Pancreas (tissue), 10 donors: ENCODE measurements at regions not wholly inside any gene's neighbourhood (a gene's known extent, or its start where the extent isn't known, plus 50 kb on each side); places are given as distances from the start of the nearest gene placed in this dataset.
"Not testable (repeated sequence)": the region's sequence is repeated elsewhere in the genome, so short reads cannot be mapped to it uniquely, and the experiment has no call there.

Experiments
- ATAC-seq, 4 donors: fragments of 200-7000 bp; cut with Tn5 transposase; one replicate each; pipeline versions ENCODE4 v1.8.0 to v1.9.1; 2020; ENCODE audit warnings: mild to moderate bottlenecking in 4 of 4, moderate library complexity in 4 of 4
- DNase-seq, 6 donors: peaks; one replicate each; pipeline ENCODE4 v3.0.0-alpha.2; 2020
- FAIRE-seq: peaks from 2 replicates; lab custom pipeline; 2012; peaks lifted over from hg19 to GRCh38; lab: Jason Lieb, UNC
- H3K27ac ChIP-seq, 4 donors: fragments of 200-600 bp; sonication (generic); 1 replicate in 3 of 4; 2 replicates in 1 of 4; pipeline versions ENCODE4 v1.5.0 to v1.8.0; 2020
- H3K27me3 ChIP-seq, 4 donors: fragments of 200-600 bp; one replicate each; pipeline ENCODE4 v1.8.0; 2021
- H3K36me3 ChIP-seq, 3 donors: fragments of 200-600 bp; sonication (generic) in 1 of 3; one replicate each; pipeline versions ENCODE4 v1.5.0 to v1.8.0; 2020 to 2021
- H3K4me1 ChIP-seq, 3 donors: fragments of 200-600 bp; one replicate each; pipeline ENCODE4 v1.8.0; 2021
- H3K4me3 ChIP-seq, 4 donors: fragments of 200-600 bp; sonication (generic) in 2 of 4; one replicate each; pipeline versions ENCODE4 v1.5.0 to v1.8.0; 2020 to 2021
- H3K9me3 ChIP-seq, 4 donors: fragments of 200-600 bp; one replicate each; pipeline ENCODE4 v1.8.0; 2021
- WGBS, 2 donors: extraction: QIAGEN DNeasy Blood & Tissue Kit; methylation state at CpG; one replicate each; pipeline ENCODE4 v1.1.7; 2013; 5-methylcytosine and 5-hydroxymethylcytosine counted together
- intact Hi-C, 3 donors: fragments of 100-400 bp; cut with DNase I; formaldehyde crosslinking; loops; one replicate each; pipeline versions ENCODE4 v1.11.1 to v1.14.2; 2022
- TF ChIP-seq, protein P1 (sequence below), 4 donors: fragments of 200-600 bp; sonication (generic) in 3 of 4; IDR thresholded peaks; one replicate each; pipeline versions ENCODE4 v1.5.0 to v1.8.0; 2021; ENCODE audit warnings: antibody characterized with exemption in 4 of 4
- donor health status: healthy with polysubstance abuse.
- donor health status: DM: no; HTN: no; CAD: no; lungs with moderate emphysema.
- donor health status: DM: no; HTN: no; CAD: no.
- donor health status: control.
- donor health status: control.
- donor health status: Bipolar disorder and iron deficiency.
- donor health status: DM: yes; HTN: yes; CAD: no.
- donor health status: DM: no; HTN: no; CAD: no.
- donor health status: DM: no; HTN: no; CAD: no.
- donor health status: DM: yes; HTN: yes; CAD: no.

DNA sequence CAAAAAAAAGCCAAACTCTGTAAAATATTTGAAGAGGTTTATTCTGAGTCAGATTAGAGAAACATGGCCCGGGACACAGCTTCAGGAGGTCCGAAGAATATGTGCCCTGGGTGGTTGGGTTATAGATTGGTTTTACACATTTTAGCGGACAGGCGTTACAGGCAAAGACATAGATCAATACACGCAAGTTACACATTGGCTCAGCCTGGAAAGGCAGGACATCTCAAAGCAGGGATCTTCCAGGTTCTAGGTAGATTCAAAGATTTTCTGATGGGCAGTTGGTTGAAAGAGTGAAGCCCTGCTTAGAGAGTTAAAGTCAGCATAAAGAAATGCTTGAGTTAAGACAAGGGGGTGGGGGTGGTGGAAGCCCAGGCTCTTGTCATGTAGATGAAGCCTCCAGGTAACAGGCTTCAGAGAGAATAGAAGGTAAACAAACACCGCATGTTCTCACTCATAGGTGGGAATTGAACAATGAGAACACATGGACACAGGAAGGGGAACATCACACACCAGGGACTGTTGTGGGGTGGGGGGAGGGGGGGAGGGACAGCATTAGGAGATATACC, 464.3 kb upstream of the ADARB2 start:
- DNase-seq = no peak
- ATAC-seq = no peak
- no peak for FAIRE-seq
- no peaks in the 10 kb centered on the region for H3K27me3 ChIP-seq
- H3K36me3 ChIP-seq = no peaks in the 10 kb centered on the region
- no peaks in the 10 kb centered on the region for H3K4me1 ChIP-seq
- TF ChIP-seq, protein P1, sequence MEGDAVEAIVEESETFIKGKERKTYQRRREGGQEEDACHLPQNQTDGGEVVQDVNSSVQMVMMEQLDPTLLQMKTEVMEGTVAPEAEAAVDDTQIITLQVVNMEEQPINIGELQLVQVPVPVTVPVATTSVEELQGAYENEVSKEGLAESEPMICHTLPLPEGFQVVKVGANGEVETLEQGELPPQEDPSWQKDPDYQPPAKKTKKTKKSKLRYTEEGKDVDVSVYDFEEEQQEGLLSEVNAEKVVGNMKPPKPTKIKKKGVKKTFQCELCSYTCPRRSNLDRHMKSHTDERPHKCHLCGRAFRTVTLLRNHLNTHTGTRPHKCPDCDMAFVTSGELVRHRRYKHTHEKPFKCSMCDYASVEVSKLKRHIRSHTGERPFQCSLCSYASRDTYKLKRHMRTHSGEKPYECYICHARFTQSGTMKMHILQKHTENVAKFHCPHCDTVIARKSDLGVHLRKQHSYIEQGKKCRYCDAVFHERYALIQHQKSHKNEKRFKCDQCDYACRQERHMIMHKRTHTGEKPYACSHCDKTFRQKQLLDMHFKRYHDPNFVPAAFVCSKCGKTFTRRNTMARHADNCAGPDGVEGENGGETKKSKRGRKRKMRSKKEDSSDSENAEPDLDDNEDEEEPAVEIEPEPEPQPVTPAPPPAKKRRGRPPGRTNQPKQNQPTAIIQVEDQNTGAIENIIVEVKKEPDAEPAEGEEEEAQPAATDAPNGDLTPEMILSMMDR (IDR thresholded peaks at IDR 0.05) = no peak
- 50 to 59% methylated on average over 6 of the region's 6 CpGs for WGBS, 2 donors
- intact Hi-C loops = no loop called here
- H3K9me3 ChIP-seq = no peaks in the 10 kb centered on the region
- H3K27ac ChIP-seq = no peak overlapping the region
- no peak overlapping the region for H3K4me3 ChIP-seq

GRCh38 chr10:2197663-2198062, 460.3 kb upstream of the ADARB2 start:
- Histone ChIP-seq H3K27me3 (peaks cover 0 to 6% (median 0%) of the 10 kb centered on the region in 4 donors), H3K36me3 (no peaks in the 10 kb centered on the region), H3K27ac (no peak overlapping the region), H3K4me1 (no peaks in the 10 kb centered on the region), H3K9me3 (no peaks in the 10 kb centered on the region), H3K4me3 (no peak overlapping the region)
- DNase-seq (no peak), FAIRE-seq (no peak), ATAC-seq (no peak)
- TF ChIP-seq, protein P1 (IDR thresholded peaks at IDR 0.05) = no peak
- intact Hi-C loops = no loop called here

GRCh38 chr10:2196272-2196671, 458.9 kb upstream of the ADARB2 start:
- DNase-seq = no peak
- H3K9me3 ChIP-seq = no peaks in the 10 kb centered on the region
- 50 to 56% methylated on average over 4 of the region's 4 CpGs for WGBS, 2 donors
- no peak for FAIRE-seq
- H3K27me3 ChIP-seq = peaks cover 0 to 6% (median 0%) of the 10 kb centered on the region in 4 donors
- no peak for ATAC-seq
- intact Hi-C loops = no loop called here
- H3K27ac ChIP-seq = no peak overlapping the region
- TF ChIP-seq, protein P1 (IDR thresholded peaks at IDR 0.05) = no peak
- no peaks in the 10 kb centered on the region for H3K36me3 ChIP-seq
- no peak overlapping the region for H3K4me3 ChIP-seq
- H3K4me1 ChIP-seq = no peaks in the 10 kb centered on the region

DNA sequence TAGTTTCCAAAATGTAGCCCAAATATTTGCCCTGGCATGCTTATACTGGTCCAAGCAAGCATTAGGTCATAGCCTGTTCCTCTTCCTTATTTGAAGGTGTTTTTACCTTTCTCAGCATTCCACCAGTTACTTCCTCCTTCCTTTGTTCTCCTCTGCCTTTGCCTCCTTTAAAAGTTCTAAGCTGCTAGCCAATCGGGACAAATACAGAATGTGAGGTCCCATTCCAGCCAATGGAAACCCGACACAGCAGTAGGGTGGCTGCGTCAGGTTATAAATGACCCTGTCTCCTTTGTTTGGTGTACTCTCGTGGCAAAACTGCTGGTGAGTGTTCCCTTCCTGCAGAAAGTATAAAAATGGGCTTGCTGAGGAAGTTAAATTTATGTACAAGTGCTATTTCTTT, 452.0 kb upstream of the ADARB2 start:
- ATAC-seq, FAIRE-seq, DNase-seq, H3K9me3 ChIP-seq, H3K27ac ChIP-seq, H3K4me3 ChIP-seq, H3K36me3 ChIP-seq, H3K27me3 ChIP-seq, intact Hi-C loops, H3K4me1 ChIP-seq: not testable (repeated sequence)
- 34 to 35% methylated on average over 4 of the region's 4 CpGs for WGBS, 2 donors

GRCh38 chr10:2188371-2188770, 451.0 kb upstream of the ADARB2 start:
- WGBS, 2 donors = 62 to 77% methylated on average over 4 of the region's 4 CpGs
- no peak for ATAC-seq
- no peaks in the 10 kb centered on the region for H3K4me1 ChIP-seq
- no peak for FAIRE-seq
- H3K9me3 ChIP-seq = no peaks in the 10 kb centered on the region
- TF ChIP-seq, protein P1 (IDR thresholded peaks at IDR 0.05) = no peak
- no peak for DNase-seq
- H3K4me3 ChIP-seq = no peak overlapping the region
- H3K27me3 ChIP-seq = no peaks in the 10 kb centered on the region
- intact Hi-C loops = no loop called here
- no peak overlapping the region for H3K27ac ChIP-seq
- no peaks in the 10 kb centered on the region for H3K36me3 ChIP-seq
